GM23248 (cell line): ENCODE measurements at regions not wholly inside any gene's neighbourhood (a gene's known extent, or its start where the extent isn't known, plus 50 kb on each side); places are given as distances from the start of the nearest gene placed in this dataset.

Source experiments
- DNase-seq: peaks from one replicate; pipeline ENCODE4 v3.0.0-alpha.2; 2015
- H2AFZ ChIP-seq: fragments of 200-600 bp; sonication (generic); 2 replicates; pipeline ENCODE4 v1.6.1; 2016; ENCODE audit warnings: antibody characterized with exemption
- H3F3A ChIP-seq: fragments of 200-600 bp; sonication (generic); 2 replicates; pipeline ENCODE4 v1.6.1; 2016; ENCODE audit warnings: mild to moderate bottlenecking, antibody characterized with exemption, mixed run types; ENCODE audit not compliant: insufficient read depth
- H3K27ac ChIP-seq: fragments of 200-600 bp; sonication (generic); 2 replicates; pipeline ENCODE4 v1.5.1; 2016; ENCODE audit warnings: mild to moderate bottlenecking
- H3K27me3 ChIP-seq: fragments of 200-600 bp; sonication (generic); replicated peaks from 2 replicates; pipeline ENCODE4 v1.6.1; 2016; ENCODE audit warnings: mild to moderate bottlenecking; ENCODE audit not compliant: insufficient read depth
- H3K36me3 ChIP-seq: fragments of 200-600 bp; sonication (generic); 2 replicates; pipeline ENCODE4 v1.6.1; 2016; ENCODE audit warnings: low read depth, mild to moderate bottlenecking
- H3K4me1 ChIP-seq: fragments of 200-600 bp; sonication (generic); 2 replicates; pipeline ENCODE4 v1.6.1; 2016; ENCODE audit warnings: mild to moderate bottlenecking; ENCODE audit not compliant: insufficient read depth
- H3K4me2 ChIP-seq: fragments of 200-600 bp; sonication (generic); one replicate; pipeline ENCODE4 v1.6.1; 2016; ENCODE audit warnings: mild to moderate bottlenecking; ENCODE audit not compliant: unreplicated experiment
- H3K4me3 ChIP-seq: fragments of 200-600 bp; sonication (generic); 2 replicates; pipeline ENCODE4 v1.5.1; 2016; ENCODE audit warnings: mild to moderate bottlenecking
- H3K79me2 ChIP-seq: fragments of 200-600 bp; sonication (generic); 2 replicates; pipeline ENCODE4 v1.6.1; 2016; ENCODE audit warnings: mild to moderate bottlenecking; ENCODE audit not compliant: insufficient read depth
- H3K9ac ChIP-seq: fragments of 200-600 bp; sonication (generic); 2 replicates; pipeline ENCODE4 v1.6.1; 2016; ENCODE audit warnings: mild to moderate bottlenecking
- H3K9me2 ChIP-seq: fragments of 200-600 bp; sonication (generic); 2 replicates; pipeline ENCODE4 v1.6.1; 2016; ENCODE audit warnings: mixed run types, mild to moderate bottlenecking, moderate library complexity; ENCODE audit not compliant: insufficient read depth
- H3K9me3 ChIP-seq: fragments of 200-600 bp; sonication (generic); one replicate; pipeline ENCODE4 v1.6.1; 2017; ENCODE audit warnings: low read depth
- H4K20me1 ChIP-seq: fragments of 200-600 bp; sonication (generic); 2 replicates; pipeline ENCODE4 v1.6.0; 2016; ENCODE audit not compliant: insufficient read depth
- EZH2 ChIP-seq: fragments of 200-600 bp; sonication (generic); IDR thresholded peaks from 2 replicates; pipeline ENCODE4 v1.6.1; 2018; ENCODE audit warnings: antibody characterized with exemption, mild to moderate bottlenecking; ENCODE audit not compliant: insufficient read depth, poor library complexity, severe bottlenecking
- EZH2phosphoT487 ChIP-seq: fragments of 200-600 bp; sonication (generic); IDR thresholded peaks from 2 replicates; pipeline ENCODE4 v1.6.1; 2018; ENCODE audit warnings: antibody characterized with exemption, moderate library complexity, mild to moderate bottlenecking, low read depth; ENCODE audit not compliant: insufficient read depth
- WGBS, 2 experiments: methylation state at CpG; one replicate each; pipeline ENCODE4 v1.1.6; 2015 to 2017; ENCODE audit warnings: low lambda C conversion rate in 2 of 2, low coverage in 1 of 2; ENCODE audit errors: missing lambda C conversion rate in 2 of 2; 5-methylcytosine and 5-hydroxymethylcytosine counted together
- in situ Hi-C: fragments of 300-500 bp; cut with MboI; formaldehyde crosslinking; loops from 2 replicates; pipeline ENCODE4 v1.15.0; 2020

DNA sequence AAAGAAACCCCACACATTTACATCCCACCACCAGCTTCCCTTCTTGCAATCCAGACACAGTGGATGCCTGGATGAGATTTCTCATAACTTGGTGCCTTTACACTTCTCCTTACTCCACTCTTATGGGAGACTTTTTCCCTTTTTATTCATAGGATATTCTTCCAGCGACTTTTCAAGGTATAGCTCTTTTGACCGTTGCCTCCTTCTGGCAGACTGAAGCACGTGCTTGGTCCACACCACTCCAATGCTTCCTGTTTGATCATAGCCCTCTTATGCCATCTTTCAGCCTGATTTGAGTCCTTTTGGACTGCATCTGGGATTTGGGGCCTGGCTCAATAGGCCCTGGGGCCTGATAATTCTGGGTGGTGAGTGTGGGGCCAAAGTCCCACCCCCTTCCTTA is 87.7 kb downstream of the ERCC5 start:
- Histone ChIP-seq H3K27ac (no peak overlapping the region), H3K9ac (no peak overlapping the region), H2AFZ (no peak overlapping the region), H3K79me2 (no peaks in the 10 kb centered on the region), H3K4me1 (no peaks in the 10 kb centered on the region), H4K20me1 (no peaks in the 10 kb centered on the region), H3F3A (no peaks in the 10 kb centered on the region), H3K4me2 (no peak overlapping the region), H3K9me2 (no peaks in the 10 kb centered on the region), H3K9me3 (no peaks in the 10 kb centered on the region), H3K4me3 (no peak overlapping the region), H3K27me3 (no peaks in the 10 kb centered on the region; the same call in 1 of the 2 replicates), H3K36me3 (no peaks in the 10 kb centered on the region)
- in situ Hi-C loops, result no loop called here
- 27 to 33% methylated on average over 3 of the region's 3 CpGs for WGBS, 2 experiments
- TF ChIP-seq EZH2phosphoT487, result no peak
- no peak for TF ChIP-seq EZH2
- no peak for DNase-seq

DNA sequence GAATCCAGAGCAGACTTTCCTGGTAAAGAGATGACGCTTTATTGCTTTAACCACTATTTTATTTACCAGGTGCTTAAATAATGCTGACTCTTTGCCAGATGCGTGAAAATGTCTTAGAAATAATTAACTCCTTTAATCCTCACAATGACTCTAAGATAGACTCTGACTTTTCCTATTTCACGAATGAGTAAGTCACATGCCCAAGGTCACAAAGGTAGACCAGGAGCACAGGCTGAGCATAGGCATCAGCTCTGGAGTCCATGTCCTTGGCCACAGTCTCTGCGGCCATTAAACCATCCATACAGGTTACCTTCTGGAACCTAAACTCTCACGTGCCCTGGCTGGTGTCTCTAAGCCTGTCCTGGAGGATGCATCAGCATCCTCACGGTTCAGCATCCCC is 87.3 kb downstream of the ERCC5 start:
- H3K4me1 ChIP-seq, result no peaks in the 10 kb centered on the region
- no peaks in the 10 kb centered on the region for H3K9me2 ChIP-seq
- H3K36me3 ChIP-seq, result no peaks in the 10 kb centered on the region
- no peaks in the 10 kb centered on the region; the same call in 1 of the 2 replicates for H3K27me3 ChIP-seq
- H2AFZ ChIP-seq, result no peak overlapping the region
- H3K4me3 ChIP-seq, result no peak overlapping the region
- no peak overlapping the region for H3K9ac ChIP-seq
- no peak overlapping the region for H3K4me2 ChIP-seq
- no peak for TF ChIP-seq EZH2
- no peak for TF ChIP-seq EZH2phosphoT487
- H3K9me3 ChIP-seq, result no peaks in the 10 kb centered on the region
- H4K20me1 ChIP-seq, result no peaks in the 10 kb centered on the region
- no peak for DNase-seq
- WGBS, 2 experiments, result 30 to 31% methylated on average over 6 of the region's 6 CpGs
- in situ Hi-C loops, result no loop called here
- H3F3A ChIP-seq, result no peaks in the 10 kb centered on the region
- no peaks in the 10 kb centered on the region for H3K79me2 ChIP-seq
- no peak overlapping the region for H3K27ac ChIP-seq

DNA sequence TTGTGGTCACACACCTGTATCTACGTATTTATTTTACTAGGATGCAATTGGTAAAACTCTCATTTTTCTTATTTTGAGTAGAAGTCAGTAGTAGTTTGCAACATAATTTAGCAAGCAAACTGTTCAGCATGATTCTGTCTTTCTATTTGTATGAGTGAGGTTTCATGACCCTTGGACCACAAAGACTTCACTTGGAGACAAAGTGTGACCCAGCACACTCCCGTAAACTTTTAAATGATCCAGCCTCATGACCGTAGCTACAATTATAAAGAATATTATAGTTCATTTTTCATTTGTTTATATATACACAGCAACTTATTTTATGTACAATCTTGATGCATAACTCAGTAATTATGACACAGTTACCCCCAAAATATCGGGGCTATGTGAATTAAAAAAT is 86.5 kb downstream of the ERCC5 start:
- H3K4me3 ChIP-seq, result no peak overlapping the region
- TF ChIP-seq EZH2phosphoT487 (no peak), EZH2 (no peak)
- H3K27me3 ChIP-seq, result no peaks in the 10 kb centered on the region; the same call in 1 of the 2 replicates
- no peak overlapping the region for H3K4me2 ChIP-seq
- H3K27ac ChIP-seq, result no peak overlapping the region
- H3K79me2 ChIP-seq, result no peaks in the 10 kb centered on the region
- H2AFZ ChIP-seq, result no peak overlapping the region
- no peaks in the 10 kb centered on the region for H3F3A ChIP-seq
- no peaks in the 10 kb centered on the region for H3K9me2 ChIP-seq
- in situ Hi-C loops, result no loop called here
- no peaks in the 10 kb centered on the region for H4K20me1 ChIP-seq
- H3K9me3 ChIP-seq, result no peaks in the 10 kb centered on the region
- no peaks in the 10 kb centered on the region for H3K4me1 ChIP-seq
- H3K36me3 ChIP-seq, result no peaks in the 10 kb centered on the region
- WGBS, 2 experiments, result 33 to 36% methylated on average over 4 of the region's 4 CpGs
- DNase-seq, result no peak
- H3K9ac ChIP-seq, result no peak overlapping the region

DNA sequence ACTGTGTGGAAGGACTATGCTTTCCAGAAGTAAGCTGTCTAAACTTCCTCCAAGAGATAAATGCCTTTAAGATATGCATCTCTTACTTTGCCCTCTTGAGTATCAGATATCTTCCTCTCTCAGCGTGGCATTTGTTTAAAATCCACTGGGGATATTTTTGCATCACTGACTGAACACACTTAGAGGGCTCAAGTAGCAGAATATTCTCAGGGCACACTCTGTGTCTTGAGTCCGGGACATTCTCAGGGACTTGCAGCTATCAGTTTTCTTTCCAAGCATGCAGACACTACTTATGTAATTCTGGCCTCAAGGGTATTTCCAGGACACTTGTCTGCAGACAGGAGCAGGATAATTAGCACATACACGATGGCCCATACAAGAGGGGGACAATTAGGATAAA is 84.7 kb downstream of the ERCC5 start:
- H3K4me2 ChIP-seq, result no peak overlapping the region
- no peak overlapping the region for H3K4me3 ChIP-seq
- no peaks in the 10 kb centered on the region for H3K4me1 ChIP-seq
- WGBS, 2 experiments, result 9 to 17% methylated on average over 3 of the region's 3 CpGs
- H3K9me3 ChIP-seq, result no peaks in the 10 kb centered on the region
- no peak for DNase-seq
- H3K27me3 ChIP-seq, result no peaks in the 10 kb centered on the region; the same call in 1 of the 2 replicates
- TF ChIP-seq EZH2 (no peak), EZH2phosphoT487 (no peak)
- no peak overlapping the region for H3K9ac ChIP-seq
- H3K36me3 ChIP-seq, result no peaks in the 10 kb centered on the region
- H3F3A ChIP-seq, result no peaks in the 10 kb centered on the region
- no peaks in the 10 kb centered on the region for H4K20me1 ChIP-seq
- in situ Hi-C loops, result no loop called here
- no peaks in the 10 kb centered on the region for H3K9me2 ChIP-seq
- H3K27ac ChIP-seq, result no peak overlapping the region
- H3K79me2 ChIP-seq, result no peaks in the 10 kb centered on the region
- no peak overlapping the region for H2AFZ ChIP-seq

DNA sequence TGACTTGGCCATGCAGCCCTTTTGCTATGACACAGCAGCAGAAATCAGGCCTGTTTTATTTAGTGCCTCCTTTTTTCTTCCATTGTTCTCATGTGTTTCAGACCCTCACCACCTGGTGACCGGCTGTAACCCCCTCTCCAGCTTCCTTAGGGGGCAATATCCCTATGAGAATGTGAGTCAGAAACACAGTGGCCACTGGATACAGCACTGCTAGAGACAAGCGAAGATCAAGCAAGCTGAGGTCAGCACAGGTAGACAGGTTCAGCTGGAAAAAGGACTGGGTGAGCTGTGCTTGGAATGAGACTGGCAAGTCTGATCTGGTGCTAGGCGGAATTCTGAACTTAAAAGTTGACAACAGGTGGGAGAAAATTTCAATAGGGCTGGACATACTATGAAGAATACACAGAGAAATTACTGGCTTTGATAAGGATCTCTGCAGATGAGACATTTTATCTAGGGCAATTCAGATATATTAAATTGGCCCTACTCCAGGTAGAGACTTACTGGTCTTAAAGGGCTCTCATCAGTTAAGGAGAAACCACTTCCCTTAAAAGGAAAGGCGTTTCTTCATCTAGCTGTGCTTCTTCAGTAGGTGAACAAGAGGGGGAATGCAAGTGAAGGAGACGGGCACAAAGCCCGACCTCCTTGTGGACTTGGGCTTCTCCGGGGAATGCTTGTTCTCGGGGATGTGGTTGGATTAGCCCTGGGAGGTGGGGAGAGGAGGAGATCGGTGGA is 83.3 kb downstream of the ERCC5 start:
- in situ Hi-C loops, result no loop called here
- no peak overlapping the region for H3K4me2 ChIP-seq
- WGBS, 2 experiments, result 21 to 23% methylated on average over 9 of the region's 9 CpGs

More for the DNA sequence above, 83.3 kb downstream of the ERCC5 start:
- no peaks in the 10 kb centered on the region for H3K9me3 ChIP-seq
- H4K20me1 ChIP-seq, result no peaks in the 10 kb centered on the region
- no peaks in the 10 kb centered on the region; the same call in 1 of the 2 replicates for H3K27me3 ChIP-seq
- no peak overlapping the region for H3K4me3 ChIP-seq
- H3F3A ChIP-seq, result no peaks in the 10 kb centered on the region
- H3K27ac ChIP-seq, result no peak overlapping the region
- no peak for DNase-seq
- no peaks in the 10 kb centered on the region for H3K4me1 ChIP-seq
- H3K36me3 ChIP-seq, result no peaks in the 10 kb centered on the region
- no peaks in the 10 kb centered on the region for H3K79me2 ChIP-seq
- no peak for TF ChIP-seq EZH2
- TF ChIP-seq EZH2phosphoT487, result no peak
- no peaks in the 10 kb centered on the region for H3K9me2 ChIP-seq
- no peak overlapping the region for H3K9ac ChIP-seq
- H2AFZ ChIP-seq, result no peak overlapping the region
